ENCODE measurements at regions not wholly inside any gene's neighbourhood (a gene's known extent, or its start where the extent isn't known, plus 50 kb on each side); places are given as distances from the start of the nearest gene placed in this dataset.

DNA sequence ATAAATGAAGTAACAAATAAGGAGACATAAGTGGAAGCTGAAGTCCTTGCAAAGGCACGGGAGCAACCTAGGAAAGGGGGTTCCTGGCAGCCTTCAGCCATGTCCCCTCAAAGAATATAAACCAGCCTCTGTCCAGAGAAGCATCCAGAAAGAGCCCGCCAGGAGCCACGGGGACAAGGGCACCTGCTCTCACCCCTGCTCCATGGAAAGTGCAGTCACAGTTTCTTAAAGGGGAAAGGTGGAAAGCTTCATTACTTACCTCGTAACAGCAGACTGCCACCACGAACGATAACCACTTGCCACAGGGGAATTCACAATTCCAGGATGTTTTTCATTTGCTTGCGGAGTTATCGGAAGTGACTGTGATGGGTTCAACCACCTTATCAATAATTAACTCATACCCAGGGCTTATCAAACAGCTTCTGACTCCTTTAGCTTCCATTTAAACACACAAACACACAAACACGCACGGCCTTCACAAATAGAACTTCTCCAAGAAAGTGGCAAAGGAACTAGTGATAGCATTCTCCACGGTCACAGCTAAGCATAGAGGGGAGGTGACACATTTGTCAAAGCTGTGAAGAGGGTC is 134.2 kb upstream of the IGF1R start:
- TF ChIP-seq FOXP2 (optimal IDR thresholded peaks at IDR 0.05; ENCODE audit: control extremely low read depth, extremely low read length, insufficient read depth) (no peak), EZH2 (IDR thresholded peaks at IDR 0.05) (no peak), POLR2AphosphoS5 (IDR thresholded peaks at IDR 0.05; ENCODE audit: borderline replicate concordance, low read depth, low read length) (no peak)

DNA sequence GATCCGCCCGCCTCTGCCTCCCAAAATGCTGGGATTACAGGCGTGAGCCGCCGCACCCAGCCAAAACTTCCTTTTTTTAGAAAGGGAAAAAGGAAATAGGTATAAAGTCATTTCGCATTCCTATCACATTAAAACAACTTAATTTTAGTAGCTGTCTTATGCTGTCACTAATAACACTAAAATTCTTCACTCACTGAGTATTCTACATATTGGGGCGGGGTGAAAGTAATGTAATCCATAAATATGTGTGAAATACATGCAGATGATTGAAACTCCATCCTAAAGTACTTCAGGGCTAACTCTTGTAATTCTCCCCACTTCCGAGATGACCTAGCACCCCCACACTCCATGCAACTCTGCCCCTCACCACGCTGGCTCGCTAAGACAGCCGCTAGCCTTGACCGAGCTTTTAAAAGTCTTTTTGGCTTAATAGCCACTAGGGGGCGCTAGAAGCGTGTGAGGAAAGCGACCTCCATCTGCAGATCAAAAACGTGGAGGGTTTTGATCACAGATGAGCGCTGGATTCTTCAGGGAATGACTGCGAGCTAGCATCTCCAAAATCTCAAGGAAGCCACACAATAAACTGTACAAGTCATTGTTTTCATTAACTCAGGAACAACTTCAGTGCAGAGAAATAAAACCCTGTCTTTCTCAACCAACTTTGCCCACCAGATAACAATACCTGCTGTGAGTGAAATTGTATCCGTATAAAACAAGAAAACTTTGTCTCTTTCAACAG is 129.3 kb upstream of the IGF1R start:
- TF ChIP-seq FOXP2 (optimal IDR thresholded peaks at IDR 0.05; ENCODE audit: control extremely low read depth, extremely low read length, insufficient read depth) (no peak), EZH2 (IDR thresholded peaks at IDR 0.05) (no peak), POLR2AphosphoS5 (IDR thresholded peaks at IDR 0.05; ENCODE audit: borderline replicate concordance, low read depth, low read length) (no peak)
- peak; percentile 48 for DNase-seq (ENCODE audit: low read depth, low spot score)
- H3K9ac ChIP-seq (ENCODE audit: insufficient read length), result no peak overlapping the region
- no peaks in the 10 kb centered on the region for H3K9me3 ChIP-seq (ENCODE audit: low read depth, low read length)
- H3K27ac ChIP-seq, result no peak overlapping the region
- no peak overlapping the region for H3K4me3 ChIP-seq
- no peaks in the 10 kb centered on the region for H3K36me3 ChIP-seq (ENCODE audit: insufficient read depth, low read length)

More for the DNA sequence above, 134.2 kb upstream of the IGF1R start:
- Histone ChIP-seq H3K9me3 (ENCODE audit: low read depth, low read length) (no peaks in the 10 kb centered on the region), H3K9ac (ENCODE audit: insufficient read length) (no peak overlapping the region), H3K4me3 (no peak overlapping the region), H3K36me3 (ENCODE audit: insufficient read depth, low read length) (no peaks in the 10 kb centered on the region), H3K27ac (no peak overlapping the region)
- DNase-seq (ENCODE audit: low read depth, low spot score), result no peak

DNA sequence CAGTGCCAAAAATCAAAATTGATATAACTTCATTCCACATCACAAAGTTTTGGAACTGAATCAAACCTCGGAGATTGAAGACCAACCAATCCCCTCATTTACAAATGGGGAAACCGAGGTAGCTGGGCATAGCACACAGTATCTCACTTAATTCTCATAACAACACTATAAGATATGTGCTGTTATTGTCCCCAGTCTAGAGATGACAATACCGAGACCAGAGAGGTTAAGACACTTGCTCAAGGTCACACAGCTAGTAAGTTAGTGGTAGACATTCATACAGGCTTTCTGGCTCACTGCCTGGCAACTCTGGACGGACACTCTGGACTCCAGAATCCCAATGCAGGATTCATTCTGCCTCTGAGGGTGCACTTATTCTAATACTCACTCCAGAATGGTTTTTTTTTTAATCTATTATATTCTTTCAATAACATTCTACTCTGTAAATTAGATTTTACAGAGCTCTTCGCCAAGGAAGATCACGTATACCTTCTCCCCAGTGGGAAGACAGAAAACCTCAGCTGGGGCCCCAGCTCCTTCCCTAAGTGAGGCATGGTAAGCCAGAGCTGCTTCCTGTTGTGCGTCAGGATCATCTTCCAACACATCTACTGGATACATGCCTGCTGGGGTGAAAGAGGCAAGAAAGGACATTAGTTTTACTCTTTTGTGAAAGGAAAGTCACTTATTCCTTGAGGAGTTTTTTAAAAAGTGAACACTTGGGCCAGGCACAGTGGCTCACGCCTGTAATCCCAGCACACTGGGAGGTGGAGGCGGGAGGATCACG is 128.4 kb upstream of the IGF1R start:
- no peak for DNase-seq (ENCODE audit: low read depth, low spot score)
- no peaks in the 10 kb centered on the region for H3K9me3 ChIP-seq (ENCODE audit: low read depth, low read length)
- no peak overlapping the region for H3K9ac ChIP-seq (ENCODE audit: insufficient read length)
- no peaks in the 10 kb centered on the region for H3K36me3 ChIP-seq (ENCODE audit: insufficient read depth, low read length)
- TF ChIP-seq FOXP2 (optimal IDR thresholded peaks at IDR 0.05; ENCODE audit: control extremely low read depth, extremely low read length, insufficient read depth) (no peak), POLR2AphosphoS5 (IDR thresholded peaks at IDR 0.05; ENCODE audit: borderline replicate concordance, low read depth, low read length) (no peak), EZH2 (IDR thresholded peaks at IDR 0.05) (no peak)
- no peak overlapping the region for H3K27ac ChIP-seq
- H3K4me3 ChIP-seq, result no peak overlapping the region

DNA sequence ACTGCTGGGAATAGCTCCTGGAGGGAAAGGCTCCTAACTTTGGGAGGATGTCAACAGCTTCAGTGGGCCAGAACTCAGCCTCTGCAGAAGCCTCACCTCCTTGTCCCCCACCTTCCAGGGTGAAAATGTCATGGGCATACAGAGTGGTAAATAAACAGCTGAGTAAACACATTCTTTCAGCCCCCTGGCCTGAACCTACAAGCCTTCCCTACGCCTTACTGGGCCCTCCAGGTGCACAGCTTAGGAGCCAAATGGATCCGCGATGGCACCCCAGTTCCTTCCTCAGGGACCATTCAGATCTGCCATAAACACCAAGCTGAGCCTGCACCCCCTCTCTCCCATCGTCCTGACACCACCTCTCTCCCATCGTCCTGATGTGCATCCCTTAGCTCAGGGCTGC is 126.2 kb upstream of the IGF1R start:
- H3K9ac ChIP-seq (ENCODE audit: insufficient read length), result no peak overlapping the region
- H3K27ac ChIP-seq, result no peak overlapping the region
- DNase-seq (ENCODE audit: low read depth, low spot score), result no peak
- H3K9me3 ChIP-seq (ENCODE audit: low read depth, low read length), result no peaks in the 10 kb centered on the region
- no peaks in the 10 kb centered on the region for H3K36me3 ChIP-seq (ENCODE audit: insufficient read depth, low read length)
- H3K4me3 ChIP-seq, result no peak overlapping the region
- no peak for TF ChIP-seq EZH2 (IDR thresholded peaks at IDR 0.05)
- no peak for TF ChIP-seq FOXP2 (optimal IDR thresholded peaks at IDR 0.05; ENCODE audit: control extremely low read depth, extremely low read length, insufficient read depth)
- no peak for TF ChIP-seq POLR2AphosphoS5 (IDR thresholded peaks at IDR 0.05; ENCODE audit: borderline replicate concordance, low read depth, low read length)

DNA sequence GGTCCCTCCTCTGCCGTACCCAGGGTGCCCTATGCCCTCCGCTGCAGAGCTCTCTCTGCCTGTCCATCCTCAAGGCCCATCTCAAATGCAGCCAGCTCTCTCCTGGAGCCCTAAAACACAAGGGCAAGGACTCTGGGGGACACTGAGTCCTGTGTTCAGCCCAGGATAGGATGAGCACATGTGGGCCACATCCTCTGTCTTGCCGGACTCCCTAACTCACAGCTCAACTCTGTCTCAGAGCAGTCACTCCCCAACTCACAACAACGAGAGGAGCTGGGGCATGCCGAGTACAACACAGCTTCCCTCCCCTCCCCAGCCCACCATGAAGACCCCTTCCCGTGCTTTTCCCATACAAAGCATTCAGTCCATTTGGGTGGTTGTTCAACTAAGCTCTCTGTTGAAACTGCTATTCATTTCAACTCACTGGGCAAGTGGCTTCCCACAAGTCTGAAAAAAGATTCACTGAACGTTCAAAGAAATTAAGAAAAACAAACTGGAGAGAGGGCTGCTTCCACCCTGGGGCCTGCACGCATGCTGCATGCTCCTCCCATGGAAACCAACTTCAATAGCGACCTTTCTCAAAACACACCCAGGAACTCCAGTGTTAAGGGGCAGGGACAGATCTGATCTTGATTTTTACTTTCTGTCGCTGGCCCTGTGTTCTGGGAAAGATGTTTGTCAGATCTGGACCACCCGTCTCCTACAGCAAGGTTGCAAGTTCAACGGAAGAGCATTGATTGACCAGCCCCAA is 124.3 kb upstream of the IGF1R start:
- DNase-seq (ENCODE audit: low read depth, low spot score), result no peak
- no peak overlapping the region for H3K27ac ChIP-seq
- H3K9ac ChIP-seq (ENCODE audit: insufficient read length), result no peak overlapping the region
- H3K9me3 ChIP-seq (ENCODE audit: low read depth, low read length), result no peaks in the 10 kb centered on the region
- no peak for TF ChIP-seq EZH2 (IDR thresholded peaks at IDR 0.05)
- no peak for TF ChIP-seq POLR2AphosphoS5 (IDR thresholded peaks at IDR 0.05; ENCODE audit: borderline replicate concordance, low read depth, low read length)
- no peak for TF ChIP-seq FOXP2 (optimal IDR thresholded peaks at IDR 0.05; ENCODE audit: control extremely low read depth, extremely low read length, insufficient read depth)
- H3K36me3 ChIP-seq (ENCODE audit: insufficient read depth, low read length), result no peaks in the 10 kb centered on the region
- H3K4me3 ChIP-seq, result no peak overlapping the region

DNA sequence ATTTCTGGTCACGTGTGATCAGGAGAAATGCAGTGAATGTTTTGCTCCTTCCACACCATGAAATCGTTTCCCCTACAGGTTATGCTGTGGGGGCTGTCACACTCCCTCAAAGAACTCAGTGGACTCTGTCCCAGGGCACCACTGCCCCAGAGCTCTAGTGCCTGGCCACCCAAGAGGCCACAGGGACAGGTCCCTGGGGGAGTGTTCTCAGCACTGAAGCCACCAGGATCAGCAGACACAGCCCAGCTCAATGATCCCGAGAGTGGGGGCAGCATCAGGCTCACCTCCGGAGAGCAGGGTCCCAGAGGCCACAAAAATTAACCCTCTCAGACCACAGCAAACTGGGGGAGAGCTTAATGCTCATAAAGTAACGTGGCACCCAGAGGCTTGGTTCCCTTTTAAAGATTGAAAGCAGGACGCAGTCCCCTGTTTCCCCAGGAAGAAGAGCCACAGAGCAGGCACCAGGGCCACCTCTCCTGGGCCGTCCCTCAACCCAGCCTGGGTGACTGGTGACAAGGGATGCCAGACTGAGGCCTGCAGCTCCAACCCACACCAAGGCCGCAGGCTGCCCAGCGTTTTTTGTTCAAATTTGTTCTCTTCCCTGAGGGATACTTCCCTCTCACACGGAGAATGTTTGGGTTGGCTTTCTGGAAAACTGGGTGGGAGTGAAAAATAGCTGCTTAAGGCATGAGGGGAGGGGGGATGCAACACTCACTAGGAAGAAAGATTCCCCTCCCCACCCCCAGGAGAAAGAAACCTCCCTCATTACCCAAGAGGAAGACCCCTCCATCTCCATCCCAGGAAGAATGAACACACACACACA is 123.3 kb upstream of the IGF1R start:
- H3K9ac ChIP-seq (ENCODE audit: insufficient read length), result no peak overlapping the region
- H3K4me3 ChIP-seq, result no peak overlapping the region
- no peak overlapping the region for H3K27ac ChIP-seq

DNA sequence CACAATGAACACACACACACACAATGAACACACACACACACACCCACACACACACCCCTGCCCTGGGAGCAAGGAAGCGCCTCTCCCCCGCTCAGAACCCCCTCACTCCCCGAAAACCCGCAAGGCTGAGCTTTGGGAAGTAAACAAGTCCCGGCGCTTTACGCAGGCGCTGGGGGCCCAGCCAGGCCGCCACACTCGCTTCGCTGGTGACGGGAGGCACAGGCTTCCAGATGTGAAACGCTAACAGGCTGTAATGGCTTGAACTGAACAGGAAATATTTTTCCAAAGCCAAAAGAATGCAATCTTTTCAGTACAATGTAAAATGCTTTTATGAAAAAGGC is 122.7 kb upstream of the IGF1R start:
- no peak overlapping the region for H3K4me3 ChIP-seq
- no peaks in the 10 kb centered on the region for H3K36me3 ChIP-seq (ENCODE audit: insufficient read depth, low read length)
- H3K27ac ChIP-seq, result 0 out of 2 replicates have a peak overlapping the region, but pooled peaks have one; percentile 31
- H3K9me3 ChIP-seq (ENCODE audit: low read depth, low read length), result no peaks in the 10 kb centered on the region
- no peak overlapping the region for H3K9ac ChIP-seq (ENCODE audit: insufficient read length)
- no peak for DNase-seq (ENCODE audit: low read depth, low spot score)
- no peak for TF ChIP-seq EZH2 (IDR thresholded peaks at IDR 0.05)
- TF ChIP-seq FOXP2 (optimal IDR thresholded peaks at IDR 0.05; ENCODE audit: control extremely low read depth, extremely low read length, insufficient read depth), result peak; percentile 21
- TF ChIP-seq POLR2AphosphoS5 (IDR thresholded peaks at IDR 0.05; ENCODE audit: borderline replicate concordance, low read depth, low read length), result no peak

More for the DNA sequence above, 123.3 kb upstream of the IGF1R start:
- DNase-seq (ENCODE audit: low read depth, low spot score), result no peak
- Histone ChIP-seq H3K9me3 (ENCODE audit: low read depth, low read length) (no peaks in the 10 kb centered on the region), H3K36me3 (ENCODE audit: insufficient read depth, low read length) (no peaks in the 10 kb centered on the region)
- TF ChIP-seq EZH2 (IDR thresholded peaks at IDR 0.05), result no peak
